Memory B cell (primary cell): ENCODE measurements at regions not wholly inside any gene's neighbourhood (a gene's known extent, or its start where the extent isn't known, plus 50 kb on each side); places are given as distances from the start of the nearest gene placed in this dataset.

ENCODE experiments used
- ATAC-seq: fragments of 150-1000 bp; cut with Tn5 transposase; 2 replicates; pipeline ENCODE4 v1.10.0; 2021; ENCODE audit warnings: low read depth, mild to moderate bottlenecking, moderate library complexity
- DNase-seq, 2 donors: peaks; one replicate each; pipeline ENCODE4 v3.0.0; 2022; ENCODE audit warnings: low spot score in 2 of 2
- H3K27ac Mint-ChIP-seq: one replicate; pipeline ENCODE4 v1.8.0; 2022; ENCODE audit warnings: mild to moderate bottlenecking, moderate library complexity, mixed read lengths
- H3K27me3 Mint-ChIP-seq: one replicate; pipeline ENCODE4 v1.8.0; 2022; ENCODE audit warnings: mixed read lengths
- H3K36me3 Mint-ChIP-seq: one replicate; pipeline ENCODE4 v1.8.0; 2022; ENCODE audit warnings: mild to moderate bottlenecking, mixed read lengths
- H3K4me1 Mint-ChIP-seq: one replicate; pipeline ENCODE4 v1.8.0; 2022; ENCODE audit warnings: mixed read lengths
- H3K4me3 Mint-ChIP-seq: one replicate; pipeline ENCODE4 v1.8.0; 2022; ENCODE audit warnings: mild to moderate bottlenecking, moderate library complexity, mixed read lengths
- H3K9me3 Mint-ChIP-seq: one replicate; pipeline ENCODE4 v1.8.0; 2022; ENCODE audit warnings: mixed read lengths

- no peak overlapping the region for H3K4me3 Mint-ChIP-seq
- no peaks in the 10 kb centered on the region for H3K4me1 Mint-ChIP-seq
- ATAC-seq (no peak), DNase-seq (no peak)
- no peak overlapping the region for H3K27ac Mint-ChIP-seq
- peaks cover 8% of the 10 kb centered on the region for H3K9me3 Mint-ChIP-seq
- no peaks in the 10 kb centered on the region for H3K36me3 Mint-ChIP-seq
- peaks cover 5% of the 10 kb centered on the region for H3K27me3 Mint-ChIP-seq
Observed at GRCh38 chr3:139095803-139096466, 51.2 kb upstream of the PRR23C start.

DNA sequence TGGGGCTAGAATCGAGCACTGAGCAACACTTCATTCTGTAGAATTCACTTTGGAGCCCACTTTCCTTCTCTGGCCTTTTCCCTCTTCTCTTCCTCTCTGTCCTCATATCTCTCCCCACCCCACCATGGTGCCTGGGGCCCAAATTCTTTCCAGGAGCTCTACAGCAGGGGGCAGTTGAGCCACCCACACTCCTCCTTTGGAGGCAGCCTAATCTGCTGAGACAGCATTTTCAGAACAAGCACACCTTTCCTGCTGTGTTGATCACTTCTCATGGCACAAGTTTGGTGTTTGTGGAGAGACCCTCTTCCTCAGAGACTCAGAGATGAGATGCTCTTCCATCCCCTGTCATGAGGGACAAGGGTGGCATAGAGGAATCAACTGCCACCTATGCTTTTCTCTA lies 52.0 kb upstream of the PRR23C start:
- Mint-ChIP-seq H3K4me1 (no peaks in the 10 kb centered on the region), H3K27me3 (peaks cover 7% of the 10 kb centered on the region), H3K27ac (no peak overlapping the region), H3K4me3 (no peak overlapping the region), H3K9me3 (peaks cover 8% of the 10 kb centered on the region), H3K36me3 (no peaks in the 10 kb centered on the region)
- no peak for DNase-seq
- no peak for ATAC-seq

GRCh38 chr3:139098391-139098790 lies 53.7 kb upstream of the PRR23C start:
- Mint-ChIP-seq H3K27me3 (peaks cover 11% of the 10 kb centered on the region), H3K36me3 (no peaks in the 10 kb centered on the region), H3K27ac (no peak overlapping the region), H3K4me3 (no peak overlapping the region), H3K4me1 (no peaks in the 10 kb centered on the region), H3K9me3 (peaks cover 3% of the 10 kb centered on the region)
- no peak for DNase-seq
- ATAC-seq: no peak

- Mint-ChIP-seq H3K9me3 (peaks cover 3% of the 10 kb centered on the region), H3K4me1 (no peaks in the 10 kb centered on the region), H3K36me3 (no peaks in the 10 kb centered on the region), H3K27ac (no peak overlapping the region), H3K4me3 (no peak overlapping the region), H3K27me3 (peaks cover 6% of the 10 kb centered on the region)
- ATAC-seq: no peak
- DNase-seq: no peak
Observed at GRCh38 chr3:139099968-139100817, 55.5 kb upstream of the PRR23C start.

GRCh38 chr3:139100821-139101220 lies 56.1 kb upstream of the PRR23C start:
- Mint-ChIP-seq H3K27me3 (peaks cover 6% of the 10 kb centered on the region), H3K4me3 (no peak overlapping the region), H3K36me3 (no peaks in the 10 kb centered on the region), H3K4me1 (no peaks in the 10 kb centered on the region), H3K27ac (no peak overlapping the region), H3K9me3 (peaks cover 3% of the 10 kb centered on the region)
- DNase-seq (no peak), ATAC-seq (no peak)

DNA sequence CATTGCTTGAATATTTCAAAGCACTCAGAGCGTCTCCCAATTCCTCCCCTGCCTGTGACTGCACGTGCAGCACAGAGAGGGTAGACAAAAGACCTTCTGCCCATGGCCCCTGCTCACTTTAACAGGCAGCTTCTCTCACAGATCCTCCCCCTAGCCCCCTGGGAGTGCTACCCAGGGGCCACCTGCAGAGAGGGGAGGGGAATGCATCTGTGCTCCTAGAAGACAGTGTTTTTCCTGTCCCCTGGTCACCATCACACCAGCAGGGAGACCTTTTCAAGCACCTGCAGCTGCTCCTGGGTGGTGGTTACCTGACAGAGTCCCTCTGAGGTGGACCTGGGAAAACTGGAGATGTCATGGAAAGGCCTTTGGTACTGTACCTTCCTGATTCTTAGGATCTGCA lies 56.7 kb upstream of the PRR23C start:
- ATAC-seq (no peak), DNase-seq (no peak)
- peaks cover 6% of the 10 kb centered on the region for H3K27me3 Mint-ChIP-seq
- H3K9me3 Mint-ChIP-seq: peaks cover 3% of the 10 kb centered on the region
- H3K27ac Mint-ChIP-seq: no peak overlapping the region
- no peaks in the 10 kb centered on the region for H3K4me1 Mint-ChIP-seq
- no peak overlapping the region for H3K4me3 Mint-ChIP-seq
- H3K36me3 Mint-ChIP-seq: no peaks in the 10 kb centered on the region

- DNase-seq: no peak
- ATAC-seq: no peak
Observed at GRCh38 chr3:139103484-139103883, 58.8 kb upstream of the PRR23C start.

GRCh38 chr3:139104062-139104461 lies 59.4 kb upstream of the PRR23C start:
- H3K4me1 Mint-ChIP-seq: no peaks in the 10 kb centered on the region
- H3K4me3 Mint-ChIP-seq: no peak overlapping the region
- DNase-seq: no peak
- no peak overlapping the region for H3K27ac Mint-ChIP-seq
- no peaks in the 10 kb centered on the region for H3K9me3 Mint-ChIP-seq
- H3K36me3 Mint-ChIP-seq: no peaks in the 10 kb centered on the region
- peaks cover 9% of the 10 kb centered on the region for H3K27me3 Mint-ChIP-seq
- no peak for ATAC-seq

More at GRCh38 chr3:139103484-139103883, 58.8 kb upstream of the PRR23C start:
- Mint-ChIP-seq H3K4me3 (no peak overlapping the region), H3K27ac (no peak overlapping the region), H3K4me1 (no peaks in the 10 kb centered on the region), H3K9me3 (peaks cover 3% of the 10 kb centered on the region), H3K36me3 (no peaks in the 10 kb centered on the region), H3K27me3 (peaks cover 9% of the 10 kb centered on the region)

DNA sequence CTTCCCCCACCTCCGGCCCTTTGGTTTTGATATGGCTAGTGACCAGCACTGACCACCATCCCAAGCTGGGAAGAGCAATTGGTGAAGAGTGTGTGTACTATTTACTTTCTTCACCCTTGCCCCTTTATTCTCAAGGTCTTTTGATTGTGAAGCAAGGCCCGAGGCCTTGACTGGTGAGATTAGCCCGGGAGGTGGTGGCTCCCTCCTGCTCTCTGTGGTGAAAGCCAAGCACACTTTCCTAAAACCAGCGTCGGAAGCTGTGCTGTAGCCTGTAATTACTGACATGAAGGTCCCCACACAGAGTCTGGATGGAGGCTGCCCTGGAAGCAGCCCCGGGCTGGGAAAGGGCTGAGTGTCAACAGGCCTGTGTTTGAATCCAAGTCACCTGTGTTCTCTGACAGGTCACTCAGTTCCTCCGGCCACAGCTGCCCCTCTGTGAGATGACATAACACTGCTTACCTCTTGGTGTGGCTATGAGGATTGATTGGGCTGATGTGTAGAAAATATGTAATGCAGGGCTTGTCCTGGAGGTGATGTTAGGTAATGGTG lies 60.5 kb upstream of the PRR23C start:
- Mint-ChIP-seq H3K36me3 (no peaks in the 10 kb centered on the region), H3K4me1 (no peaks in the 10 kb centered on the region), H3K9me3 (no peaks in the 10 kb centered on the region), H3K27me3 (peaks cover 9% of the 10 kb centered on the region), H3K4me3 (no peak overlapping the region), H3K27ac (no peak overlapping the region)
- no peak for DNase-seq
- ATAC-seq: no peak

GRCh38 chr3:139106013-139106932 lies 61.6 kb upstream of the PRR23C start:
- Mint-ChIP-seq H3K9me3 (no peaks in the 10 kb centered on the region), H3K4me3 (no peak overlapping the region), H3K27ac (no peak overlapping the region), H3K36me3 (no peaks in the 10 kb centered on the region), H3K4me1 (no peaks in the 10 kb centered on the region), H3K27me3 (peaks cover 9% of the 10 kb centered on the region)
- no peak for DNase-seq
- no peak for ATAC-seq

DNA sequence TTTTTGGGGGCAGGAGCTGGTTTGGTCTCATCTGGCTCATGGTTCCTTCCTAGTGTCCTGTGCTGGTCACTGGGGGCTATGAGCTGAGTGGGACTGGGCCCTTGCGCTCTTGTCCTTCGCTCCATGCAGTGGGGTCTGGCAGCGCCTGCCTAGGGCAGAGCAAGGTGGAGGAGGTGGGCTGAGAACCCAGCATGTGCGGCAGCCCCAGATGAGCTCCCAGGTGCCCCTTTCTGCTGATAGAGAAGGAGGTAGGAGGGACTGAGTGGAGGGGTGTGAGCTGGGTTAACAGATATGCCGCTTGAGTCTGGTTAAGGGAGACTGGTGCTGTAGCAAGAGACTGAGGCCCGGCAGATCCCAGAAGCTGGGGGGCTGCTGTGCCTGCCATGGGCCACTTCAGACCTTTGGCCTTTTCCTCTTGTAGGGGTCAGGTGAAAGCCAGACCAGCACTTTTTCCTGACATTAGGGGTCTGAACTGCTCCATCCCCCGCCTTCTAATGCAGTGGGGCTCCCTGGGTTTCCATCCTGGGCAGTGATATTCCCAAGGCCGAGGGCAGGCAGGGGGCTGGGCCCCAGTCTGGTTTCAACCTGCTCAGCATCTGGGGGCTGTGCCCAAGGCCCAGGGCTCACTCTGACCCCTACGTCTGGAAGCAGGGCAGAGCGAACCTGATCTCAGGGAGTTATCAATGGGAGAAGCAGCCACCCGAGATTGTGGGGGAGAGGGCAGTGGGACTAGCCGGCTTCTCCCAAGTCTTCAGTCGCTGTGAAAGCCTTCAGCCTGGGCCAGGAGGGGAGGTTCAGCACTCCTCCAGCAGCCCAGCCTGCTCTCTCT lies 62.9 kb upstream of the PRR23C start:
- DNase-seq (no peak), ATAC-seq (no peak)
- peaks cover 3% of the 10 kb centered on the region for H3K4me1 Mint-ChIP-seq

GRCh38 chr3:139108253-139108969 lies 63.7 kb upstream of the PRR23C start:
- Mint-ChIP-seq H3K27ac (no peak overlapping the region), H3K36me3 (no peaks in the 10 kb centered on the region), H3K4me1 (peaks cover 3% of the 10 kb centered on the region), H3K27me3 (peaks cover 10% of the 10 kb centered on the region), H3K9me3 (no peaks in the 10 kb centered on the region), H3K4me3 (no peak overlapping the region)
- ATAC-seq (no peak), DNase-seq (no peak)

More for the DNA sequence above, 62.9 kb upstream of the PRR23C start:
- Mint-ChIP-seq H3K36me3 (no peaks in the 10 kb centered on the region), H3K27me3 (peaks cover 10% of the 10 kb centered on the region), H3K27ac (no peak overlapping the region), H3K9me3 (no peaks in the 10 kb centered on the region), H3K4me3 (no peak overlapping the region)
